Naive thymus-derived CD8-positive, alpha-beta T cell (primary cell): ENCODE measurements at regions not wholly inside any gene's neighbourhood (a gene's known extent, or its start where the extent isn't known, plus 50 kb on each side); places are given as distances from the start of the nearest gene placed in this dataset.
A peak's percentile ranks its signal among the peaks of the same experiment; 100 is the strongest.
"Not testable (repeated sequence)": the region's sequence is repeated elsewhere in the genome, so short reads cannot be mapped to it uniquely, and the experiment has no call there.

Experiments used
- ATAC-seq, 2 donors: fragments of 150-1000 bp; cut with Tn5 transposase in 1 of 2; sonication (Bioruptor Pico), chemical (Tn5 transposase) in 1 of 2; 1 replicate in 1 of 2; 2 replicates in 1 of 2; pipeline ENCODE4 v1.10.0; 2021; ENCODE audit warnings: mild to moderate bottlenecking in 2 of 2, moderate library complexity in 2 of 2
- POLR2A ChIA-PET: fragments of 350-600 bp; sonication (Branson Sonifier 250); formaldehyde crosslinking; loops from one replicate; lab custom pipeline; 2021; ENCODE audit warnings: antibody characterized with exemption; lab: Charles Lee
- DNase-seq, 10 donors: peaks; one replicate each; pipeline versions ENCODE4 v3.0.0 to v3.0.0-alpha.2; 2020 to 2022
- H3K27ac Mint-ChIP-seq, 10 donors: one replicate each; pipeline ENCODE4 v1.8.0; 2020 to 2022; ENCODE audit warnings: mild to moderate bottlenecking in 10 of 10, mixed read lengths in 10 of 10, moderate library complexity in 4 of 10, inconsistent platforms in 1 of 10
- H3K27me3 Mint-ChIP-seq, 5 donors: one replicate each; pipeline ENCODE4 v1.8.0; 2021 to 2022; ENCODE audit warnings: mixed read lengths in 5 of 5
- H3K36me3 Mint-ChIP-seq, 3 donors: one replicate each; pipeline ENCODE4 v1.8.0; 2020 to 2022; ENCODE audit warnings: mixed read lengths in 3 of 3, mild to moderate bottlenecking in 2 of 3, inconsistent platforms in 1 of 3
- H3K4me1 Mint-ChIP-seq, 4 donors: one replicate each; pipeline ENCODE4 v1.8.0; 2021 to 2022; ENCODE audit warnings: mixed read lengths in 4 of 4
- H3K4me3 Mint-ChIP-seq, 10 donors: one replicate each; pipeline ENCODE4 v1.8.0; 2020 to 2022; ENCODE audit warnings: mild to moderate bottlenecking in 10 of 10, mixed read lengths in 10 of 10, moderate library complexity in 6 of 10, inconsistent platforms in 1 of 10
- H3K9me3 Mint-ChIP-seq, 9 donors: one replicate each; pipeline ENCODE4 v1.8.0; 2020 to 2022; ENCODE audit warnings: mixed read lengths in 9 of 9, mild to moderate bottlenecking in 3 of 9, inconsistent platforms in 1 of 9, moderate library complexity in 1 of 9

DNA sequence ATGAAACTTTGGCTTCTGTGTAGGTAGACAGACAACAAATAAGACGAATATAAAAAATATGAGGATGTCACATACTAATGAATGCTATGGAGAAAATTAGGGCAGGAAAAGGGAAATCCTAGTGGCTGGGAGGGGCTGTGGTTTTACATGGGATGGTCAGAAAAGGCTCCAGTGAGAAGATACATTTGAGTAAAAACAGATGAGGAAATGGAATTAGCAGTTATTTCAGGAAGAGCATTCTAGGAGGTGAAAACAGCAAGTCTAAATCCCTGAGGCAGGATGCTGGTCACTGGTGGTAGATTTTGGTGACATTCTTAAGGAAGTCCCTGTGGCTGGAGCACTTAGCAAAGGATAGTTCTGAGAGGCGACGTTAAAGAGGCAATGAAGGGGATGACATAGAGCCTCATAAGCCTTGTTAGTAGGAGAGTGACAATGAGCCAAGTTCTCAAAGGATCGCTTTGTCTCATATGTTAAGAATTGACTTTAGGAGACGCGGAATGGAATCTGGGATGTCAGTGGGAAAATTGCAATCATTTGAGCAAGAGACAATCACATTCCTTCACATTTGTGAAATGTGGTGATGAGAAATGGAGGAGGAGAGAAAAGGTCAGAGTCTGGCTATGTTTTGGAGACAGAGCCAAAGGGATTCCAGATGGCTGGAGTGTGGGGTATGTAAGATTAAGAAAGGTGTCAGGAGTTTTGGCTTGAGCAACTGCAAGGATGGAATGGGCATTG lies 384.7 kb upstream of the FZD8 start:
- ATAC-seq (no peak), DNase-seq (no peak)
- POLR2A ChIA-PET, result no interaction called here
- H3K4me3 Mint-ChIP-seq, result no peak overlapping the region
- H3K36me3 Mint-ChIP-seq, result no peaks in the 10 kb centered on the region
- peaks cover 0 to 31% (median 2%) of the 10 kb centered on the region in 9 donors for H3K9me3 Mint-ChIP-seq
- H3K4me1 Mint-ChIP-seq, result no peaks in the 10 kb centered on the region
- H3K27ac Mint-ChIP-seq, result no peak overlapping the region
- peaks cover 0 to 8% (median 0%) of the 10 kb centered on the region in 5 donors for H3K27me3 Mint-ChIP-seq

DNA sequence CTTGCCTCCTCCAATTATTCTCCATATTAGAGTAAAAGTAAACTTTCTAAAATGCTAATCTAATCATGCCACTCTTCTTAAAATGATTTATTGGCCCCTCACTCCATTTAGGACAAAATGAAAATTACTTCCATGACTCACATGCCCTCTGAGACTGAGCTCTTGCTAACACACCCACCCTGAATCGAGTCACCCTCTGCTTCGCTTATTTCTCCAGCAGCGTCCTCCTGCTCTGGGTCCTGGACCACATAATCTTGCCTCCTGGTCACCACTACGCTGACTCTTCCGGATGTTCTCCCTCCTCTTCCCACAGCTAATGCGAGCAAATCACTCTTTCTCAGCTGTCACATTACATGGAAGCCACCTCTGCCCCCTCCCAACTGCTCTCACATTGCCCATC lies 384.0 kb upstream of the FZD8 start:
- POLR2A ChIA-PET, result no interaction called here
- no peaks in the 10 kb centered on the region for H3K4me1 Mint-ChIP-seq
- H3K27me3 Mint-ChIP-seq, result peaks cover 0 to 8% (median 0%) of the 10 kb centered on the region in 5 donors
- ATAC-seq (no peak), DNase-seq (no peak)
- no peak overlapping the region for H3K4me3 Mint-ChIP-seq
- peaks cover 0 to 31% (median 2%) of the 10 kb centered on the region in 9 donors for H3K9me3 Mint-ChIP-seq
- no peak overlapping the region for H3K27ac Mint-ChIP-seq
- no peaks in the 10 kb centered on the region for H3K36me3 Mint-ChIP-seq

DNA sequence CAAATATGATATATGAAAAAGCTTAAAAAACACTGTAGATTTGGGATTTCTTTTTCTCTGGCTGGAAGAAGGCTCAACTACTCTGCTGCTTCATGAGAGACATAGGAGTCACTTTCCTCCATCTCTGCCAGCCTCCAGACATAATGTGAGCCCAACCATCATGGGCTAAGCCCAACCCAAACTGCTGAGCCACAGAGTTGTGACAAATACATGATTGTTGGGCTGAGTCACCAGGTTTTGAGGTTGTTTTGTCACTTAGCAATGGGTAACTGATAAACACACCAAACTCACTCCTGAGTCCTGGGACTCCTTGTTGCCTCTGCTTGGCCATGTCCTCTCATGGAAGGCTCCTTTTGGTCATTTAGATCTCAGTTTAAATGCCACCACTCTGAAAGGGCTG lies 381.8 kb upstream of the FZD8 start:
- Mint-ChIP-seq H3K36me3 (no peaks in the 10 kb centered on the region), H3K27ac (no peak overlapping the region), H3K4me1 (no peaks in the 10 kb centered on the region), H3K27me3 (peaks cover 0 to 13% (median 0%) of the 10 kb centered on the region in 5 donors), H3K9me3 (peaks cover 0 to 31% (median 4%) of the 10 kb centered on the region in 9 donors), H3K4me3 (no peak overlapping the region)
- DNase-seq, result no peak
- no peak for ATAC-seq
- POLR2A ChIA-PET, result no interaction called here

DNA sequence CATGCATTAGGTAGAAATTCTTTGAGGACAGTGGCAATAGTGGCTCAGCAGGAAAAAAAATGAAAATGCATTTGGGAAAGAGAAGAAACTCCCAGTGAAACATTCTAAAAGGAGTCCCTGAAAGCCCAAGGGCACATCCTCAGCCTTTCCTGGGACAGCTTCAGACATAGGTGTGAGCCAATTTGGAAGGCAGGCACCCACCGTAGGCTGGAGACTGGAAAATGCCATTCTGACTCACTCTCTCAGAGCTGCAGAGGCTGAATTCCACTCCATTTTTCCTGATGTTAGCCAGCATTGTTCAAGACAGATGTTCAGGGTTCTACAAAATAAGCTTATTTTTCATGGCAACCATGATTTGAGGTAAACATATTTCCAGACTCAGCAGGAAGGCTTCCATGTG lies 379.0 kb upstream of the FZD8 start:
- DNase-seq, result no peak
- H3K27me3 Mint-ChIP-seq, result peaks cover 0 to 6% (median 0%) of the 10 kb centered on the region in 5 donors
- POLR2A ChIA-PET, result no interaction called here
- no peak for ATAC-seq
- peaks cover 0 to 14% (median 0%) of the 10 kb centered on the region in 9 donors for H3K9me3 Mint-ChIP-seq
- H3K27ac Mint-ChIP-seq, result no peak overlapping the region
- no peak overlapping the region for H3K4me3 Mint-ChIP-seq
- H3K4me1 Mint-ChIP-seq, result no peaks in the 10 kb centered on the region
- H3K36me3 Mint-ChIP-seq, result no peaks in the 10 kb centered on the region

DNA sequence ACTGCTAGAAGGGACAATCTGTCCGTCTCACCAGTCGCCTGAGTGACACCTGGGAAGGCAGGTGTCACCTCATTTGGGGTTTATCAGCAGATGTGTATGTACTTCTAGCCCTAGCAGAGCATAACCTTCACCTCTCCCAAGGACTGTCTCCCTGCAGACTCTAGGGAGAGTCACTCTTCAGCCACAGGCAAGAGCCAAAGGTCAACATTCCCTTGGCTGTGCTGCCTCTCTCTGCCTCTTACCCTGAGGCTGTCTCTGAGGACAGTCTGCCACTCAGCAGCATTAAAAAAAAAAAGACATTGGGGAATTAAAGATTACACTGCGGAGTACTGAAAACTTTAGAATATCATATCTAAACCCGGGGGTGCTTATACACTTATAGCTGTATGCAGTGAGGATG lies 377.7 kb upstream of the FZD8 start:
- Mint-ChIP-seq H3K4me1 (no peaks in the 10 kb centered on the region), H3K9me3 (peaks cover 0 to 10% (median 2%) of the 10 kb centered on the region in 9 donors), H3K27me3 (peaks cover 0 to 6% (median 0%) of the 10 kb centered on the region in 5 donors), H3K27ac (no peak overlapping the region), H3K4me3 (no peak overlapping the region), H3K36me3 (no peaks in the 10 kb centered on the region)
- POLR2A ChIA-PET, result no interaction called here
- no peak for ATAC-seq
- DNase-seq, result no peak

DNA sequence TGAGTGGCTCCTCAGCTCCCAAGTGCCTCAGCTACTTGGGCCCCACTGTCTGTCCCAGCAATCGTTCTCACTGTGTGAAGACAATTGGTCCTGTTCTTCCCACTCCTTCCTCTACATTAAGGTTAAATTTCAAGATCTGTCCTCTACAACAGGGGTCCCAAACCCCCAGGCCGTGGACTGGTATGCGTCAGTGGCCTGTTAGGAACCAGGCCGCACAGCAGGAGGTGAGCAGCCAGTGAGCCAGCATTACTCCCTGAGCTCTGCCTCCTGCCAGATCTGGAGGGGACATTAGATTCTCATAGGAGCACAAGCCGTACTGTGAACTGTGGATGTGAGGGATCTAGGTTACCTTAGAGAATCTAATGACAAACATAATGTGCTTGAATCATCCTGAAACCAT lies 376.9 kb upstream of the FZD8 start:
- DNase-seq, result no peak
- Mint-ChIP-seq H3K27me3 (peaks cover 0 to 6% (median 0%) of the 10 kb centered on the region in 5 donors), H3K36me3 (no peaks in the 10 kb centered on the region), H3K27ac (no peak overlapping the region), H3K4me1 (no peaks in the 10 kb centered on the region), H3K4me3 (no peak overlapping the region), H3K9me3 (peaks cover 0 to 9% (median 2%) of the 10 kb centered on the region in 9 donors)
- POLR2A ChIA-PET, result no interaction called here
- ATAC-seq, result no peak

DNA sequence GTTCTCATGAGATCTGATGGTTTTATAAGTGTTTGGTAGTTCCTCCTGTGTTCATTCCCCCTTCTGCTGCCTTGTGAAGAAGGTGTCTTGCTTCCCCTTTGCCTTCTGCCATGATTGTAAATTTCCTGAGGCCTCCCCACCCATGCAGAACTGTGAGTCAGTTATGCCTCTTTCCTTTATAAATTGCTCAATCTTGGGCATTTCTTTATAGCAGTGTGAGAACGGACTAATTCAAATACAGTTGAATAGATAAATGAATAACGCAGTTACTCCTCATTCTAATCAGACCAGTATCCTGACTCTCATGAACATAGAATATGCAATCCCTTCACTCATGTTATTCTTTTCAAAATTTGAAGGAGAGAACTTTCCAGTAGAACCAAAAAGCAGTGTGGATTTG lies 375.0 kb upstream of the FZD8 start:
- DNase-seq (no peak), ATAC-seq (no peak)
- Mint-ChIP-seq H3K27ac (no peak overlapping the region), H3K9me3 (peaks cover 0 to 6% (median 0%) of the 10 kb centered on the region in 9 donors), H3K4me1 (no peaks in the 10 kb centered on the region), H3K36me3 (no peaks in the 10 kb centered on the region), H3K4me3 (no peak overlapping the region), H3K27me3 (peaks cover 0 to 6% (median 0%) of the 10 kb centered on the region in 5 donors)
- POLR2A ChIA-PET, result no interaction called here

DNA sequence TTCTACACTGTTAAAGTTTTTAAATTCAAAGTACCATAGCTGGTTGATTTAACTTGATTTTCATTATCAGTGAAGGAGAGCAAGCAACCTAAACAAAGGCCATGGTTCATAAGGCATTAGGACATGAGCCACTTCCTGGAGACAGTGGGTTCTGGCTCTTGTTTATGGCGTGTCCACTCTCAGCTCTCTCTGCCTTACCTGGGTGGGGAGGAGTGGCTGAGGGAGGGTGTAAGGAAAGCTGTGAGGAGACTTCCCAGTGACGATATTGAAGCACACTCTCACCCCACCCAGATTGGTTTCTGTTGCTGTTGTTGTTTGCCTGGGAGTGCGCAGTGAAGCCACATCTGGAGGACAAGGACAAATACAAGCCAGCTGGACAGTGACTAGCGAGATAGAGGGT lies 365.3 kb upstream of the FZD8 start:
- no peak for ATAC-seq
- H3K4me1 Mint-ChIP-seq, result no peaks in the 10 kb centered on the region
- no peak overlapping the region for H3K27ac Mint-ChIP-seq
- H3K9me3 Mint-ChIP-seq, result peaks cover 0 to 17% (median 8%) of the 10 kb centered on the region in 9 donors
- no peak for DNase-seq
- H3K27me3 Mint-ChIP-seq, result no peaks in the 10 kb centered on the region
- no peak overlapping the region for H3K4me3 Mint-ChIP-seq
- H3K36me3 Mint-ChIP-seq, result no peaks in the 10 kb centered on the region
- POLR2A ChIA-PET, result no interaction called here

DNA sequence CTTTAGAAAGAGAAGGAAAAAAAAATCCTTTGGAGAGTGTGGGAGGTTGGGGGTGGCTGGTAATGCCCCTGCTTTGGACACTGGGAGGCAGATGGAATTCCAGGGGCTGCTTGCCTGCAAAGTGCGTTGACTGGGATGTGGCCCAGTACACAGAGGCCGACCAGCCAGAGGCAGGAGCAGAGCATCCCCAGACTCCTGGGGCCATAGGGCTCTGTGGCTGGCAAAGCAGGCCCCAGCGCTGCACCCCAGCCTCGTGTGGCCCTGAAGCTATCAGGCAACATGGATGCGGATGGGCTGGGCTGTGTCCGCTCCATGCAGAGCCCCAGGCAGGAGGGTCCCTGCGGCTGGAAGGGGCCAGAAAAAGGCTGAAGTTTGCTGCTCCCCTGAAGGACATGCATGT lies 361.6 kb upstream of the FZD8 start:
- H3K4me1 Mint-ChIP-seq, result no peaks in the 10 kb centered on the region
- ATAC-seq (no peak), DNase-seq (no peak)
- H3K27me3 Mint-ChIP-seq, result no peaks in the 10 kb centered on the region
- no peak overlapping the region for H3K4me3 Mint-ChIP-seq
- no peak overlapping the region for H3K27ac Mint-ChIP-seq
- peaks cover 5 to 12% (median 8%) of the 10 kb centered on the region in 9 donors for H3K9me3 Mint-ChIP-seq
- POLR2A ChIA-PET, result no interaction called here
- H3K36me3 Mint-ChIP-seq, result no peaks in the 10 kb centered on the region

DNA sequence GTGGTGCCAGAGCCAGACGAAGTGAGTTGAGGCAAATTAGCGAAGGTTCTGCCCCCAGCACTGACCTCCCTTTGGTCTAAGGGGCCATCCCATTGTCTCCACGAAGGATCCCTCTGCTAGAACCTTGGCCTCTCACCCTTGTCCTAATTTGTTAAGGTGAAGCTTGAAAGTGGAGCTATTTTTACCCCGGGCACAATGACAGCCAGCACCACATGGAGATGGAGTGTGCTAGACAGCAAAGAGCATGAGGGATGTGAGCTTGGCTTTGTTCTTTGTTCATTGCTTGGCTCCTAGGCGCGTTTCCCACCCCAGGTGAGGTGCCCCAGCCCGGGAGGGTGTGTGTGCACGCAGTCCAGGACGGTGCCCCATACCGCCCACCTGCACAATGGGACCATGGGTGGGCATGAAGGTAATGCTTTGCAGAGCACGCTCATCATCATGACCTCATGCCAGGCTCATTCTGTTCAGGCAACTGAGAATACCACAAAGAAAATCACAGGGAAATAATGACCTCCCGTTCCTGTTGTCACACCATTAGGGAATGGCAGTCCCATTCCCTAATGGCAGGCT lies 361.0 kb upstream of the FZD8 start:
- DNase-seq (no peak), ATAC-seq (no peak)
- Mint-ChIP-seq H3K9me3 (peaks cover 5 to 13% (median 8%) of the 10 kb centered on the region in 9 donors), H3K4me1 (no peaks in the 10 kb centered on the region), H3K36me3 (no peaks in the 10 kb centered on the region), H3K4me3 (no peak overlapping the region), H3K27ac (no peak overlapping the region), H3K27me3 (no peaks in the 10 kb centered on the region)
- POLR2A ChIA-PET, result no interaction called here

DNA sequence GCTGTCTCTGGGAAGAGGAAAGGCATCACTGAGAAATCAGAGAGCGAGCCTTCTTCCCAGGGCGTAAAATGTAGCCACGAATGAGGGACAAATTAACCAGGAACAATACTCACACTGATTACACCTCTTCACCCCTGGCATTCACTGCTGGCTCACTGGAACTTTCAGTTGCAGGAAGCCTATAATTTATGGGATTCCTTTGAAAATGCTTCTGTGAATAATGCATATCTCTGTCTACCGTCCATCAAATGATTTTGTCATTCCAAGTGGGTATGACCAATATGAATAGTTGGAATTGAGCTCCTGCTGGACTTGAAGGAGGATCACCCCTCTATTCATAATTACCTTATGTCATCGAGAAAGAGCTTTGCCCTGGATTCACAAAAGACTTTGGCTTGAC lies 360.3 kb upstream of the FZD8 start:
- no peak overlapping the region for H3K4me3 Mint-ChIP-seq
- POLR2A ChIA-PET, result no interaction called here
- H3K4me1 Mint-ChIP-seq, result no peaks in the 10 kb centered on the region
- DNase-seq, result no peak
- peaks cover 4 to 12% (median 8%) of the 10 kb centered on the region in 9 donors for H3K9me3 Mint-ChIP-seq
- no peaks in the 10 kb centered on the region for H3K36me3 Mint-ChIP-seq
- H3K27ac Mint-ChIP-seq, result no peak overlapping the region
- H3K27me3 Mint-ChIP-seq, result no peaks in the 10 kb centered on the region
- no peak for ATAC-seq

DNA sequence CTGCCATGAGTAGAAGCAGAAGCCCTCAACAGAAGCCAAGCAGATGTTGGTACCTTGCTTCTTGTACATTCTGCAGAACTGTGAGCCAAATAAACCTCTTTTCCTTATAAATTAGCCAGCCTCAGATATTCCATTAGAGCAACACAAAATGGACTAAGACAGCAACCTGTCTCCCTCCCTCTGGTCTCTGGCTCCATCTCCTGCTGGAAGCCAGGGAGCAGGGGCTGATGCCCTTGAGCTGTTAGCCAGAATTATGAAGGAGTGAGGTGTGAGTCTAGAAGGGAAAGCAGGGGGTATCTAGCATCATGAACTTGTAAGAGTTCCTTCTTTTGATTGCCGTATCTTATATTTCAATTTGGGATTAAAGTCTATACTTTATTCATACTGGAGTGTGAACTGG lies 358.7 kb upstream of the FZD8 start:
- peaks cover 0 to 13% (median 5%) of the 10 kb centered on the region in 9 donors for H3K9me3 Mint-ChIP-seq
- DNase-seq, H3K27me3 Mint-ChIP-seq, H3K4me3 Mint-ChIP-seq, H3K4me1 Mint-ChIP-seq, POLR2A ChIA-PET, H3K36me3 Mint-ChIP-seq, ATAC-seq: not testable (repeated sequence)
- peak overlapping the region in 1 of 10 donors; percentile 43 for H3K27ac Mint-ChIP-seq

DNA sequence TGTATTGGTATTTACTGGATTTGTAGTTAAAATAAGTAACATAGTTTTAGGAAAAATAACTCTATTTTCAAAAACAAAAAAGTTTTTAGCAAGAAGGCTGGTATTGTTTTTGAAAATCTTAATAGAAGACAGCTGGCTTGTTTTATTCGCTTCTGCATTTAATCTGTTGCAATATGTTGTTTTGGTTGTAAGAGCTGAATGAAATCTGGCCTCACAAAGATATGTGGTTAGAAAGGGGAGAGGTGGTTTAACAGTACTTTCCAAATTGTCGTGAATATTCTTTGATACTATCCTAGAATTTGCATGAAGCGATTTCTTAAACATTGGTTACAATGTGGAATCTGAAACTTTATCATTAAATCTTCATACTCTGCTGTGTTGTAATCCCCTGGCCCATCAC lies 355.9 kb upstream of the FZD8 start:
- DNase-seq (no peak), ATAC-seq (no peak)
- Mint-ChIP-seq H3K4me3 (no peak overlapping the region), H3K27ac (no peak overlapping the region), H3K36me3 (no peaks in the 10 kb centered on the region), H3K27me3 (no peaks in the 10 kb centered on the region), H3K9me3 (peaks cover 0 to 12% (median 3%) of the 10 kb centered on the region in 9 donors), H3K4me1 (no peaks in the 10 kb centered on the region)
- POLR2A ChIA-PET, result no interaction called here

DNA sequence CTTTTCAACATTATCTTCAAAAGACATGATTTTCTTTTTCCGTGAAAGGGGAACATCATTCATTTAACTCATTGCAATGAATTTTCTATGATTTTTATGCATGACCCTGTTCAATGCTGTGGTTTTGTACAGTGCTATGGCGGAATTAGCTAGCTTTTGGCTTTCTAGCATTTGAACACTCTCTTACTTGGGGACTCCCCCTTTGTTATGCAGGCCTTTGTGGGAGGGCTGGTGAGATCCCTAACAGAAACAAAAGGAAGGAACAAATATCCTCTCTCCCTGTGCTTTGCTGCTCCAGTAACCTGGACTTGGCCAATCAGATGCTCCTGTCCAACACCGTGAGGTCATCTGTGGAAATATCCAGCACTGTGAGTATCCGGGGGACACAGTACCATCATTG lies 353.4 kb upstream of the FZD8 start:
- H3K27ac Mint-ChIP-seq, result peak overlapping the region in 1 of 10 donors; percentile 53
- no peaks in the 10 kb centered on the region for H3K4me1 Mint-ChIP-seq
- H3K36me3 Mint-ChIP-seq, result no peaks in the 10 kb centered on the region
- H3K4me3 Mint-ChIP-seq, result no peak overlapping the region
- ATAC-seq (no peak), DNase-seq (no peak)
- H3K9me3 Mint-ChIP-seq, result peaks cover 0 to 11% (median 3%) of the 10 kb centered on the region in 9 donors
- H3K27me3 Mint-ChIP-seq, result no peaks in the 10 kb centered on the region
- POLR2A ChIA-PET, result no interaction called here
